Adrenal gland (tissue), 9 donors: ENCODE measurements at regions not wholly inside any gene's neighbourhood (a gene's known extent, or its start where the extent isn't known, plus 50 kb on each side); places are given as distances from the start of the nearest gene placed in this dataset.
"Not testable (repeated sequence)": the region's sequence is repeated elsewhere in the genome, so short reads cannot be mapped to it uniquely, and the experiment has no call there.

Experiments used
- DNase-seq, 7 donors: peaks; one replicate each; pipeline ENCODE4 v3.0.0-alpha.2; 2019 to 2020
- H3K27ac ChIP-seq, 5 donors: fragments of 200-600 bp; sonication (generic) in 4 of 5; 1 replicate in 3 of 5; 2 replicates in 2 of 5; pipeline versions ENCODE4 v1.5.1 to v1.8.0; 2016 to 2020; ENCODE audit warnings: mild to moderate bottlenecking in 1 of 5
- H3K27me3 ChIP-seq: fragments of 200-600 bp; 2 replicates; pipeline ENCODE4 v1.8.0; 2021
- H3K36me3 ChIP-seq, 2 donors: fragments of 200-600 bp; replicated peaks in 1 of 2; 1 replicate in 1 of 2; 2 replicates in 1 of 2; pipeline versions ENCODE4 v1.5.1 to v1.8.0; 2018 to 2022
- H3K4me1 ChIP-seq, 2 donors: fragments of 200-600 bp; replicated peaks in 1 of 2; 1 replicate in 1 of 2; 2 replicates in 1 of 2; pipeline versions ENCODE4 v1.5.1 to v1.8.0; 2018 to 2021
- H3K4me3 ChIP-seq, 4 donors: fragments of 200-600 bp; sonication (generic) in 3 of 4; one replicate each; pipeline ENCODE4 v1.5.1; 2016 to 2018
- H3K9me3 ChIP-seq, 3 donors: fragments of 200-600 bp; sonication (generic) in 1 of 3; replicated peaks in 1 of 3; 1 replicate in 2 of 3; 2 replicates in 1 of 3; pipeline versions ENCODE4 v1.5.1 to v1.8.0; 2016 to 2021
- POLR2A ChIP-seq, 2 donors: fragments of 450-650 bp; IDR thresholded peaks; one replicate each; pipeline ENCODE4 v1.6.1; 2017; ENCODE audit warnings: antibody characterized with exemption in 2 of 2, mild to moderate bottlenecking in 2 of 2, moderate library complexity in 1 of 2
- WGBS, 4 donors: extraction: QIAGEN DNeasy Blood & Tissue Kit in 2 of 4; methylation state at CpG; one replicate each; pipeline versions ENCODE4 v1.1.5 to v1.1.7; 2013 to 2017; 5-methylcytosine and 5-hydroxymethylcytosine counted together
- intact Hi-C, 2 donors: fragments of 100-400 bp; cut with DNase I; formaldehyde crosslinking; loops; one replicate each; pipeline versions ENCODE4 v1.14.1 to v1.15.0; 2022 to 2023
- TF ChIP-seq, protein P1 (sequence below), 6 experiments: fragments of 450-650 bp in 4 of 6; fragments of 200-600 bp in 2 of 6; sonication (generic) in 1 of 6; IDR thresholded peaks; 1 replicate in 5 of 6; 2 replicates in 1 of 6; pipeline versions ENCODE4 v1.5.1 to v1.8.0; 2016 to 2021; ENCODE audit warnings: antibody characterized with exemption in 6 of 6, mild to moderate bottlenecking in 2 of 6, moderate library complexity in 1 of 6
- donor health status: healthy with polysubstance abuse.
- donor health status: Bipolar disorder and iron deficiency.
- donor health status: DM: yes; HTN: yes; CAD: no.
- donor health status: DM: no; HTN: no; CAD: no.
- donor health status: DM: no; HTN: no; CAD: no.

DNA sequence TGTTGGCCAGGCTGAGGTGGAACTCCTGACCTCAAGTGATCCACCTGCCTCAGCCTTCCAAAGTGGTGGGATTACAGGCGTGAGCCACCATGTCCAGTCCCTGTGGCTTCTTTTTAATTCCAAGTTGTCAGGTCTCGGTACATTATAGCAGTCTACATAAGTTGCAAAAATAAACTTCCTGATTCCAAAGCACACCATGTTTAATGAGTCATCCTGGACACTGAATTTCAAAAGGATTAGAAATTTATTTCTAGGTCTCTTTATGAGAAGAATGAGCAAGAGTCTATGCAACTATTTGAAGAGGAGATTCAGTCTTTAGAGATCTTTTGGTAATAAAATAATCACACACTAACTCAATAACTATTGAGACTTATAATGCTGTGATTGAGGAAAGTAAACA is 63.9 kb upstream of the MCHR2 start:
- Histone ChIP-seq H3K36me3 (no peaks in the 10 kb centered on the region), H3K27ac (no peak overlapping the region), H3K4me3 (no peak overlapping the region), H3K4me1 (no peaks in the 10 kb centered on the region), H3K9me3 (no peaks in the 10 kb centered on the region), H3K27me3 (no peaks in the 10 kb centered on the region)
- DNase-seq = no peak
- WGBS, 4 donors = 66 to 79% (median 69%) methylated on average over 2 of the region's 2 CpGs
- intact Hi-C loops = no loop called here
- TF ChIP-seq POLR2A (IDR thresholded peaks at IDR 0.05) = no peak
- TF ChIP-seq, protein P1, sequence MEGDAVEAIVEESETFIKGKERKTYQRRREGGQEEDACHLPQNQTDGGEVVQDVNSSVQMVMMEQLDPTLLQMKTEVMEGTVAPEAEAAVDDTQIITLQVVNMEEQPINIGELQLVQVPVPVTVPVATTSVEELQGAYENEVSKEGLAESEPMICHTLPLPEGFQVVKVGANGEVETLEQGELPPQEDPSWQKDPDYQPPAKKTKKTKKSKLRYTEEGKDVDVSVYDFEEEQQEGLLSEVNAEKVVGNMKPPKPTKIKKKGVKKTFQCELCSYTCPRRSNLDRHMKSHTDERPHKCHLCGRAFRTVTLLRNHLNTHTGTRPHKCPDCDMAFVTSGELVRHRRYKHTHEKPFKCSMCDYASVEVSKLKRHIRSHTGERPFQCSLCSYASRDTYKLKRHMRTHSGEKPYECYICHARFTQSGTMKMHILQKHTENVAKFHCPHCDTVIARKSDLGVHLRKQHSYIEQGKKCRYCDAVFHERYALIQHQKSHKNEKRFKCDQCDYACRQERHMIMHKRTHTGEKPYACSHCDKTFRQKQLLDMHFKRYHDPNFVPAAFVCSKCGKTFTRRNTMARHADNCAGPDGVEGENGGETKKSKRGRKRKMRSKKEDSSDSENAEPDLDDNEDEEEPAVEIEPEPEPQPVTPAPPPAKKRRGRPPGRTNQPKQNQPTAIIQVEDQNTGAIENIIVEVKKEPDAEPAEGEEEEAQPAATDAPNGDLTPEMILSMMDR (IDR thresholded peaks at IDR 0.05) = no peak

DNA sequence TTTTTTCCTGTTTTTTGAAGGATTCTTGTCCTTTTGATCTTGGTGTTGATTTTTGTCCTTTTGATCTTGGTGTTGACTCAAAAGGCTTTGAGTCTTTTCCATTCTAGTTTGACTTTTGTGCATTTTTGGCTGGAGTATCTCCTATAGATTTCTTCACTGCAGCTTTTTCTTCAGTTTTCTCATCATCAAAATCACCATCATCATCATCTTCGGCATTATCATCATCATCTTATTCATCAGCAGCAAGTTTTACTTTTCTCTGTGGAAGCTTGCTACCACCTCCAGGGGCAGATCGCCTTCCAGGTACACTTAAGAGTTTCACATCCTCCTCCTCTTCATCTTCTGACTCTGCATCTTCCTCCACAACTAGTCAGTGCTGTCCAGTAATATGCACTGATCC is 56.5 kb upstream of the MCHR2 start:
- Histone ChIP-seq H3K36me3 (no peaks in the 10 kb centered on the region), H3K9me3 (no peaks in the 10 kb centered on the region), H3K27me3 (no peaks in the 10 kb centered on the region), H3K27ac (no peak overlapping the region), H3K4me3 (no peak overlapping the region), H3K4me1 (no peaks in the 10 kb centered on the region)
- TF ChIP-seq, protein P1 (IDR thresholded peaks at IDR 0.05) = no peak
- TF ChIP-seq POLR2A (IDR thresholded peaks at IDR 0.05) = no peak
- intact Hi-C loops = no loop called here
- 63 to 74% (median 67%) methylated on average over 2 of the region's 2 CpGs for WGBS, 4 donors
- DNase-seq = no peak

DNA sequence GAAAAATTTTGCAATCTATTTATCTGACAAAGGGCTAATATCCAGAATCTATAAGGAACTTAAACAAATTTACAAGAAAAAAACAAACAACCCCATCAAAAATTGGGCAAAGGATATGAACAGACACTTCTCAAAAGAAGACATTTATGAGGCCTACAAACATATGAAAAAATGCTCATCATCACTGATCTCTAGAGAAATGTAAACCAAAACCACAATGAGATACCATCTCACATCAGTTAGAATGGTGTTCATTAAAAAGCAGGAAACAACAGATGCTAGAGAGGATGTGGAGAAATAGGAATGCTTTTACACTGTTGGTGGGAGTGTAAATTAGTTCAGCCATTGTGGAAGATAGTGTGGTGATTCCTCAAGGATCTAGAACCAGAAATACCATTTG is 49.9 kb upstream of the MCHR2 start:
- H3K27me3 ChIP-seq, H3K36me3 ChIP-seq, H3K27ac ChIP-seq, H3K4me3 ChIP-seq, H3K4me1 ChIP-seq, intact Hi-C loops, DNase-seq, H3K9me3 ChIP-seq: not testable (repeated sequence)
